GM12891 (cell line): ENCODE measurements at regions not wholly inside any gene's neighbourhood (a gene's known extent, or its start where the extent isn't known, plus 50 kb on each side); places are given as distances from the start of the nearest gene placed in this dataset.

Source experiments
- POLR2A ChIP-seq: IDR thresholded peaks from 2 replicates; pipeline ENCODE4 v1.6.1; 2011; ENCODE audit warnings: low read depth, low read length, control low read depth
- POLR2AphosphoS5 ChIP-seq: IDR thresholded peaks from 2 replicates; pipeline ENCODE4 v1.6.1; 2011; ENCODE audit warnings: low read depth, low read length, control low read depth
- SPI1 ChIP-seq: IDR thresholded peaks from 2 replicates; pipeline ENCODE4 v1.6.1; 2011; ENCODE audit warnings: low read depth, low read length, control low read depth

DNA sequence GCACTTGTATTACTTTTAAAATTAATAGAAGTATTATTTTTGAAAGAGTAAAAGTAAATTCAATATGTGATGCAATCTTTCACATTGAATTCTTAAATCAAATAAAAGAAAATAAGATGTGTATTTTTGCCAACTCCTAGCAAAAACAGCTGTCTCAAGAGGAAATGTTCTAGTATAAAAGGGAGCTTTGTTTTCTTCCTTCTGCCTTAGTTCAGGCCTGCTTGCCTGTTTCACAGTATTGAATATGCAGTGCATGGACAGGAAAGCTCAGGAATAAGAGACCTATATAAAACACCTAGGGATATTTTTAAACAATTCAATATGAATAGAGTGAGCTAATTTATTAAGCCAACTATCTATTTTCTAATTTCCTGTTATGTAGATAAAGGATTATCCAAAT is 294.8 kb upstream of the G2E3 start:
- TF ChIP-seq POLR2AphosphoS5 (no peak), POLR2A (no peak), SPI1 (no peak)
